GM23248 (cell line): ENCODE measurements at regions not wholly inside any gene's neighbourhood (a gene's known extent, or its start where the extent isn't known, plus 50 kb on each side); places are given as distances from the start of the nearest gene placed in this dataset.

Experiments used
- EZH2 ChIP-seq: fragments of 200-600 bp; sonication (generic); IDR thresholded peaks from 2 replicates; pipeline ENCODE4 v1.6.1; 2018; ENCODE audit warnings: antibody characterized with exemption, mild to moderate bottlenecking; ENCODE audit not compliant: insufficient read depth, poor library complexity, severe bottlenecking
- EZH2phosphoT487 ChIP-seq: fragments of 200-600 bp; sonication (generic); IDR thresholded peaks from 2 replicates; pipeline ENCODE4 v1.6.1; 2018; ENCODE audit warnings: antibody characterized with exemption, moderate library complexity, mild to moderate bottlenecking, low read depth; ENCODE audit not compliant: insufficient read depth

DNA sequence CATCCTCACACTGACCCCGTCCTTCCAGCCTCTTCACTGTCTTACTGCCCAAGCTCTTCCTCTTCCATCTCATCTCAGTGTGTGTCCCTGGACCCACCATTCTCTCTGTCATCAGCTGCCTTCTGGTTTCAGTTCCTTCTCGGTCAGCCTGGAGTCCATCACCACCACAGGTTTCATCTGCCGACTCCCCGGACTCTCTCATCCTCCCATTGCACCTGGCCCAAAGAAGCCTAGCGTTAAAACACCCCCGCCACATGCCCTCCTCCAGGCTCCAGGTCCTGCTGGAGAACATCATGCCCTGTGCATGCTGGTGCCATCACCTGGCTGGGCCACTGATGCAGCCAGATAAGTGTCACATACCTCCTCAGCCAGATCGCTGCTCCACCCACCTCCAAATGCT, 122.1 kb upstream of the GPR12 start:
- TF ChIP-seq EZH2 = no peak
- no peak for TF ChIP-seq EZH2phosphoT487
